Omental fat pad (tissue), 3 donors: ENCODE measurements at regions not wholly inside any gene's neighbourhood (a gene's known extent, or its start where the extent isn't known, plus 50 kb on each side); places are given as distances from the start of the nearest gene placed in this dataset.

ENCODE experiments used
- ATAC-seq: fragments of 150-250 bp; one replicate; pipeline ENCODE4 v1.9.1; 2016; ENCODE audit warnings: mild to moderate bottlenecking, moderate library complexity; ENCODE audit not compliant: low FRiP score
- DNase-seq: peaks from one replicate; pipeline ENCODE4 v3.0.0-alpha.2; 2019; ENCODE audit warnings: low spot score
- CTCF ChIP-seq, 3 donors: fragments of 450-650 bp; IDR thresholded peaks; one replicate each; pipeline ENCODE4 v1.5.1; 2016 to 2017; ENCODE audit warnings: antibody characterized with exemption in 3 of 3, mild to moderate bottlenecking in 3 of 3, moderate library complexity in 2 of 3

DNA sequence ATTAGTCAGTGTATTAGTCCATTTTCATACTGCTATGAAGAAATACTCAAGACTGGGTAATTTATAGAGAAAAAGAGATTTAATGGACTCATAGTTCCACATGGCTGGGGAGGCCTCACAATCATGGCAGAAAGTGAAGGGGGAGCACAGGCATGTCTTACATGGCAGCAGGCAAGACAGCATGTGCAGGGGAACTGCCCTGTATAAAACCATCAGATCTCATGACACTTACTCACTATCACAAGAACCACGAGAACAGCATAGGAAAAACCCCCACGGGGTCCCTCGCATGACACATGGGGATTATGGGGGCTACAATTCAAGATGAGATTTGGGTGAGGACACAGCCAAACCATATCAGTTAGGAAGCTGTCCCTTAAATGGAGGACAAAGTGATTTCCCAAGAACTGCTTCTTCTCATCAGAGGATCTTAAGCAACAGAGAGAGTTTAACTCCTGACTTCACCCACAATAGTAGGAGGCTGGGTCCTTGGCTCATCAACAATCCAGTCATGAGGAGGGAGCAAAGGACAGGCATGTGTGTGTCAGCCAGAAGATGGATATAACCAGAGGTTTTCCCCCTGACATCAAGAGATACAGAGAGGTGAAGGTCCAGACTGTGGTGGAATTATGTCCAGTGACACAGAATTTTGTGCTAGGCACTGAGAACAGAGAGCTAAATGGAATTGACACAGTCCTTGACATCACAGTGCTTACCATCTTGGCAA lies 203.8 kb upstream of the SH3BP4 start:
- TF ChIP-seq CTCF (IDR thresholded peaks at IDR 0.05), result no peak
- DNase-seq, result no peak
- ATAC-seq, result no peak

DNA sequence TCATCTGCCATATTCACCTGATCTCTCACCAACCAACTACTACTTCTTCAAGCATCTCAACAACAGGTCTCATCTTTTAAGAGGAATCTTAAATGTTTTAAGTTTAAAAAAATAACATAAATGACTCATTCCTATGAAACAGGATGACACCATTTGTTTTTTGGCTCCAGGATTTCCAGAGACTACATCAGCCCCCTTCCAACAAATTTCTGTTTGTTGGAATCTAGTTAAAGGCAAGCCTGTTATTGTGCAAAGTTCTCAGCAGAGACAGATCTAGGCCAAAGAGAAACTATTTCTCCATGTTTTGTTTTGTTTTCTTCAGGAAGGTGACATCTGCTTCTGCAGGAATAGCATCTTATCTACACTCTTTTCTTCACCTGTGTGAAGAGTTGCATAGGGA lies 204.8 kb upstream of the SH3BP4 start:
- DNase-seq (no peak), ATAC-seq (no peak)
- no peak for TF ChIP-seq CTCF (IDR thresholded peaks at IDR 0.05)

DNA sequence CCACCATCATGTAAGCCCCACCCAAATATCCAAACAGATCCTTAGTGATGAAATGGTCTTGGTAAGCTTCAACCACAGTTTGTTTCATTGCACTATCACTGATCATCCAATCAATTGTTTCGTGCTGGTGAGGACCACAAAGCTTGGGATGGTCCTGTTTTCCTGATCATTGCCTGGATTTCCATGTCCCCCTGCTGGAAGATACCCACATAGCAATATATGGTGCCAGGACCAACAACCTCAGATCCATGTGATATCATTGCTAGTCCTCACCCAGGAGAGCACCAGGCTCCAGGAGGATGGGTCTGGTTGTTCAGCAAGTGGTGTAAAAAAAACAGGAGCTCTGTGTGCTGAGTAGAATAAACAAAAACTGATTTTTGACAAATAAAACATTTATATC lies 206.5 kb upstream of the SH3BP4 start:
- no peak for ATAC-seq
- no peak for DNase-seq
- no peak for TF ChIP-seq CTCF (IDR thresholded peaks at IDR 0.05)

- no peak for TF ChIP-seq CTCF (IDR thresholded peaks at IDR 0.05)
- ATAC-seq, result no peak
- no peak for DNase-seq
These were observed 209.8 kb upstream of the SH3BP4 start for GRCh38 chr2:234741976-234742375.

DNA sequence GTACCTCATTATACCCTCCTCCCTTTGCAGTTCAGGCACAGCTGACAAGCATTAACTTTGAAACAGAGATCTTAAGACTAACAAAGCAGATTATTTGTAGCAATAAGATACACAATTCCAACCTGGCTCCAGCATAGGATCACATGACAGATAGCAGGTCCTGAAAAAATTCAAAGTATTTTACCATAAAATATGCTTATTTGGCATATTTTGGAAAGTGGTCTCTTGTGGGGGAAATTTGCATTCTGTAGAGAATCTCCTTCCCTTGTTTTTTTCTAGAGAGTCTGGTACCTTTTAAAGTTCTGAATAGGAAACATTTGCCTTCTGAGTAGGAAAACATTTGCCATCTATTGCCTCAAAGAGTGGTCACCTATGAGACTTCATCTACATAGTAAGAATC lies 212.8 kb upstream of the SH3BP4 start:
- TF ChIP-seq CTCF (IDR thresholded peaks at IDR 0.05), result no peak
- ATAC-seq, result no peak
- DNase-seq, result no peak

DNA sequence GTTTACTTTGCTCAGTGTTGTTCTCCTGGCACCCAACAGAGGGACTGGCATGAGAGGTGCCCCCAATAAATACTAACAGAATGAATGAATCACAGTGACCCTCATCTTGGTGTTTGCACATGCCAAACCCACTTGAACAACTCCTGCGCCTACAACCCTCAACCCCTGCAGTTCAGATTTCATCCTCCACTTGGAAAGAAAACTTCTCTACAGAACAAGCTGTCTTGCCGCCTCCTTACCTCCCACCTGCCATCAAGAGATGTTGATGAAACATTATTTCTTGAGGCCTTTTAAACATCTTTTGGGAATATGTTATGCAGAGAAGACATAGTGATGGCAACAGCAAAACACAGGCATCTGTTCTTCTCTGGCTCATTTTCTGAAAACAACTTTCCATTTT lies 216.0 kb upstream of the SH3BP4 start:
- no peak for ATAC-seq
- no peak for TF ChIP-seq CTCF (IDR thresholded peaks at IDR 0.05)
- no peak for DNase-seq

- DNase-seq (no peak), ATAC-seq (no peak)
- TF ChIP-seq CTCF (IDR thresholded peaks at IDR 0.05), result no peak
These were observed 217.8 kb upstream of the SH3BP4 start for GRCh38 chr2:234733795-234734600.
